ENCODE measurements at regions not wholly inside any gene's neighbourhood (a gene's known extent, or its start where the extent isn't known, plus 50 kb on each side); places are given as distances from the start of the nearest gene placed in this dataset.

- Histone ChIP-seq H3K9ac (ENCODE audit: low read length) (no peak overlapping the region), H2AFZ (ENCODE audit: low read depth, low read length, severe bottlenecking) (no peak overlapping the region), H3K9me2 (replicated peaks; ENCODE audit: insufficient read depth, low read length) (no peaks in the 10 kb centered on the region), H3K27ac (ENCODE audit: low read depth, low read length) (no peak overlapping the region), H3F3A (ENCODE audit: insufficient read depth) (no peaks in the 10 kb centered on the region), H3K27me3 (ENCODE audit: low read length) (no peaks in the 10 kb centered on the region), H3K79me2 (ENCODE audit: insufficient read depth, low read length) (no peaks in the 10 kb centered on the region), H3K36me3 (ENCODE audit: low read length) (no peaks in the 10 kb centered on the region), H3K9me3 (ENCODE audit: insufficient read depth, low read length) (no peaks in the 10 kb centered on the region), H4K20me1 (ENCODE audit: low read depth, low read length) (no peaks in the 10 kb centered on the region), H3K4me2 (ENCODE audit: low read depth, low read length, poor library complexity, severe bottlenecking) (no peak overlapping the region), H3K4me3 (ENCODE audit: insufficient read depth, low read length, poor library complexity, severe bottlenecking) (no peak overlapping the region)
- TF ChIP-seq CTCF (IDR thresholded peaks at IDR 0.05; ENCODE audit: insufficient read depth, low read length, poor library complexity, severe bottlenecking) (no peak), EZH2phosphoT487 (conservative IDR thresholded peaks at IDR 0.05; ENCODE audit: low read length) (no peak)
Measured at GRCh38 chr9:1913631-1914330, 101.4 kb upstream of the SMARCA2 start.

DNA sequence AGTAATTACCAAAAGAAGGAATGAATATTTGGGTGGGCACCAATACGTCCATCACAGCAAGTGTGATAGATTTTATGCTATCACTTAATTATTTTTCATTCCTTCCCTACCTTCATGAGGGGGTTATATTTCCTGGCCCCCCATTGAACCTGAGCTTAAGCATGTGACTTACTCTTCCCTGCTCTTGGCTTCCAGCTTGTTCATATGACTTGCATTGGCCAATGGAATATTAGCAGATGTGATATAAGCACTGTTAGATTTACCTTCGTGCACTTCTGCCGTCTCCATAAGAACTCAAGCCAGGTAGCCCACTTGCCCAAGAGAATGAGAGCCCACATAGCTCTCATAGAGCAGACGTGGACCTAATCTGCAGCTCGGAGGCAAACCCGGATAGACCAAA is 99.1 kb upstream of the SMARCA2 start:
- Histone ChIP-seq H3F3A (ENCODE audit: insufficient read depth) (no peaks in the 10 kb centered on the region), H2AFZ (ENCODE audit: low read depth, low read length, severe bottlenecking) (no peak overlapping the region), H3K27me3 (ENCODE audit: low read length) (no peaks in the 10 kb centered on the region), H3K9me3 (ENCODE audit: insufficient read depth, low read length) (no peaks in the 10 kb centered on the region), H3K9ac (ENCODE audit: low read length) (no peak overlapping the region), H3K27ac (ENCODE audit: low read depth, low read length) (no peak overlapping the region), H3K4me3 (ENCODE audit: insufficient read depth, low read length, poor library complexity, severe bottlenecking) (no peak overlapping the region), H3K9me2 (replicated peaks; ENCODE audit: insufficient read depth, low read length) (no peaks in the 10 kb centered on the region), H3K79me2 (ENCODE audit: insufficient read depth, low read length) (no peaks in the 10 kb centered on the region), H4K20me1 (ENCODE audit: low read depth, low read length) (no peaks in the 10 kb centered on the region), H3K4me2 (ENCODE audit: low read depth, low read length, poor library complexity, severe bottlenecking) (no peak overlapping the region), H3K36me3 (ENCODE audit: low read length) (no peaks in the 10 kb centered on the region)
- TF ChIP-seq CTCF (IDR thresholded peaks at IDR 0.05; ENCODE audit: insufficient read depth, low read length, poor library complexity, severe bottlenecking) (no peak), EZH2phosphoT487 (conservative IDR thresholded peaks at IDR 0.05; ENCODE audit: low read length) (no peak)

GRCh38 chr9:1916655-1917054 is 98.5 kb upstream of the SMARCA2 start:
- Histone ChIP-seq H3K79me2 (ENCODE audit: insufficient read depth, low read length) (no peaks in the 10 kb centered on the region), H3K9ac (ENCODE audit: low read length) (no peak overlapping the region), H4K20me1 (ENCODE audit: low read depth, low read length) (no peaks in the 10 kb centered on the region), H3K9me3 (ENCODE audit: insufficient read depth, low read length) (no peaks in the 10 kb centered on the region), H3K27me3 (ENCODE audit: low read length) (no peaks in the 10 kb centered on the region), H3K27ac (ENCODE audit: low read depth, low read length) (no peak overlapping the region), H3K4me3 (ENCODE audit: insufficient read depth, low read length, poor library complexity, severe bottlenecking) (no peak overlapping the region), H2AFZ (ENCODE audit: low read depth, low read length, severe bottlenecking) (no peak overlapping the region), H3F3A (ENCODE audit: insufficient read depth) (no peaks in the 10 kb centered on the region), H3K36me3 (ENCODE audit: low read length) (no peaks in the 10 kb centered on the region), H3K9me2 (replicated peaks; ENCODE audit: insufficient read depth, low read length) (no peaks in the 10 kb centered on the region), H3K4me2 (ENCODE audit: low read depth, low read length, poor library complexity, severe bottlenecking) (no peak overlapping the region)
- no peak for TF ChIP-seq CTCF (IDR thresholded peaks at IDR 0.05; ENCODE audit: insufficient read depth, low read length, poor library complexity, severe bottlenecking)
- no peak for TF ChIP-seq EZH2phosphoT487 (conservative IDR thresholded peaks at IDR 0.05; ENCODE audit: low read length)
